ENCODE measurements at regions not wholly inside any gene's neighbourhood (a gene's known extent, or its start where the extent isn't known, plus 50 kb on each side); places are given as distances from the start of the nearest gene placed in this dataset.
"Not testable (repeated sequence)": the region's sequence is repeated elsewhere in the genome, so short reads cannot be mapped to it uniquely, and the experiment has no call there.

- H3K4me1 ChIP-seq: no peaks in the 10 kb centered on the region
- no peak overlapping the region for H3K4me3 ChIP-seq
- no peak overlapping the region for H3K27ac ChIP-seq
- H3K27me3 ChIP-seq: no peaks in the 10 kb centered on the region
- DNase-seq: no peak
- H3K36me3 ChIP-seq: no peaks in the 10 kb centered on the region
- no peaks in the 10 kb centered on the region for H3K9me3 ChIP-seq (replicated peaks)
Measured at GRCh38 chr6:78132671-78133410, 480.0 kb downstream of the MEI4 start.

- Histone ChIP-seq H3K36me3 (no peaks in the 10 kb centered on the region), H3K4me3 (no peak overlapping the region), H3K27ac (no peak overlapping the region), H3K9me3 (replicated peaks) (no peaks in the 10 kb centered on the region), H3K4me1 (no peaks in the 10 kb centered on the region), H3K27me3 (no peaks in the 10 kb centered on the region)
- DNase-seq: no peak
Measured at GRCh38 chr6:78150425-78150824, 497.6 kb downstream of the MEI4 start.

GRCh38 chr6:78153976-78154375 is 501.1 kb downstream of the MEI4 start:
- Histone ChIP-seq H3K36me3 (no peaks in the 10 kb centered on the region), H3K4me3 (no peak overlapping the region), H3K27ac (no peak overlapping the region), H3K9me3 (replicated peaks) (no peaks in the 10 kb centered on the region), H3K4me1 (no peaks in the 10 kb centered on the region), H3K27me3 (no peaks in the 10 kb centered on the region)
- DNase-seq: no peak

GRCh38 chr6:78157606-78158005 is 504.8 kb downstream of the MEI4 start:
- H3K27ac ChIP-seq: no peak overlapping the region
- no peaks in the 10 kb centered on the region for H3K4me1 ChIP-seq
- no peak for DNase-seq
- no peaks in the 10 kb centered on the region for H3K36me3 ChIP-seq
- H3K4me3 ChIP-seq: no peak overlapping the region
- H3K27me3 ChIP-seq: no peaks in the 10 kb centered on the region
- H3K9me3 ChIP-seq (replicated peaks): no peaks in the 10 kb centered on the region

GRCh38 chr6:78188891-78189290 is 536.1 kb downstream of the MEI4 start:
- Histone ChIP-seq H3K4me3 (no peak overlapping the region), H3K4me1 (no peaks in the 10 kb centered on the region), H3K27ac (no peak overlapping the region), H3K36me3 (no peaks in the 10 kb centered on the region), H3K27me3 (no peaks in the 10 kb centered on the region), H3K9me3 (replicated peaks) (no peaks in the 10 kb centered on the region)
- no peak for DNase-seq

GRCh38 chr6:78192057-78192456 is 539.2 kb downstream of the MEI4 start:
- Histone ChIP-seq H3K27ac (no peak overlapping the region), H3K9me3 (replicated peaks) (no peaks in the 10 kb centered on the region), H3K4me3 (no peak overlapping the region), H3K27me3 (no peaks in the 10 kb centered on the region), H3K4me1 (no peaks in the 10 kb centered on the region), H3K36me3 (no peaks in the 10 kb centered on the region)
- DNase-seq: no peak

- Histone ChIP-seq H3K9me3 (replicated peaks) (no peaks in the 10 kb centered on the region), H3K27ac (no peak overlapping the region)
- DNase-seq: peak in 1 of 2 experiments; percentile 2
Measured at GRCh38 chr6:78199044-78199443, 546.2 kb downstream of the MEI4 start.

GRCh38 chr6:78222226-78222625 is 569.4 kb downstream of the MEI4 start:
- DNase-seq: no peak
- H3K27ac ChIP-seq: no peak overlapping the region

More at GRCh38 chr6:78199044-78199443, 546.2 kb downstream of the MEI4 start:
- H3K4me1 ChIP-seq: no peaks in the 10 kb centered on the region
- no peaks in the 10 kb centered on the region for H3K27me3 ChIP-seq
- H3K4me3 ChIP-seq: no peak overlapping the region
- no peaks in the 10 kb centered on the region for H3K36me3 ChIP-seq

GRCh38 chr6:78231002-78231401 is 578.2 kb downstream of the MEI4 start:
- Histone ChIP-seq H3K9me3 (replicated peaks) (no peaks in the 10 kb centered on the region), H3K27me3 (no peaks in the 10 kb centered on the region), H3K27ac (no peak overlapping the region), H3K4me3 (no peak overlapping the region), H3K36me3 (no peaks in the 10 kb centered on the region), H3K4me1 (peaks cover 14% of the 10 kb centered on the region; the same call in 1 of the 2 replicates)
- DNase-seq: no peak

More at GRCh38 chr6:78222226-78222625, 569.4 kb downstream of the MEI4 start:
- Histone ChIP-seq H3K9me3 (replicated peaks) (no peaks in the 10 kb centered on the region), H3K4me3 (no peak overlapping the region), H3K36me3 (no peaks in the 10 kb centered on the region), H3K27me3 (no peaks in the 10 kb centered on the region), H3K4me1 (no peaks in the 10 kb centered on the region)

- Histone ChIP-seq H3K27ac (no peak overlapping the region), H3K9me3 (replicated peaks) (no peaks in the 10 kb centered on the region), H3K4me3 (no peak overlapping the region), H3K27me3 (no peaks in the 10 kb centered on the region), H3K4me1 (no peaks in the 10 kb centered on the region), H3K36me3 (no peaks in the 10 kb centered on the region)
- DNase-seq: peak; percentile 15 to 39
Measured at GRCh38 chr6:78243519-78243918, 590.7 kb downstream of the MEI4 start.

GRCh38 chr6:78251931-78252330 is 599.1 kb downstream of the MEI4 start:
- H3K36me3 ChIP-seq: no peaks in the 10 kb centered on the region
- no peak overlapping the region for H3K27ac ChIP-seq
- DNase-seq: no peak
- H3K9me3 ChIP-seq (replicated peaks): no peaks in the 10 kb centered on the region
- H3K4me3 ChIP-seq: no peak overlapping the region
- no peaks in the 10 kb centered on the region for H3K4me1 ChIP-seq
- H3K27me3 ChIP-seq: no peaks in the 10 kb centered on the region

- H3K36me3 ChIP-seq: no peaks in the 10 kb centered on the region
- H3K27ac ChIP-seq: no peak overlapping the region
- no peak for DNase-seq
- H3K4me1 ChIP-seq: no peaks in the 10 kb centered on the region
- no peaks in the 10 kb centered on the region for H3K27me3 ChIP-seq
- no peak overlapping the region for H3K4me3 ChIP-seq
- no peaks in the 10 kb centered on the region for H3K9me3 ChIP-seq (replicated peaks)
Measured at GRCh38 chr6:78253618-78254017, 600.8 kb downstream of the MEI4 start.

- Histone ChIP-seq H3K27me3 (no peaks in the 10 kb centered on the region), H3K9me3 (replicated peaks) (no peaks in the 10 kb centered on the region)
- no peak for DNase-seq
Measured at GRCh38 chr6:78259935-78260334, 607.1 kb downstream of the MEI4 start.

GRCh38 chr6:78260427-78260826 is 606.9 kb upstream of the IRAK1BP1 start:
- not testable (repeated sequence) for H3K27ac ChIP-seq; H3K4me3 ChIP-seq; DNase-seq; H3K9me3 ChIP-seq (replicated peaks); H3K4me1 ChIP-seq; H3K36me3 ChIP-seq; H3K27me3 ChIP-seq

More at GRCh38 chr6:78259935-78260334, 607.1 kb downstream of the MEI4 start:
- Histone ChIP-seq H3K27ac (no peak overlapping the region), H3K36me3 (no peaks in the 10 kb centered on the region), H3K4me1 (no peaks in the 10 kb centered on the region), H3K4me3 (no peak overlapping the region)

GRCh38 chr6:78268591-78269452 is 598.5 kb upstream of the IRAK1BP1 start:
- Histone ChIP-seq H3K36me3 (no peaks in the 10 kb centered on the region), H3K27ac (no peak overlapping the region), H3K4me3 (no peak overlapping the region), H3K9me3 (replicated peaks) (no peaks in the 10 kb centered on the region), H3K27me3 (no peaks in the 10 kb centered on the region), H3K4me1 (no peaks in the 10 kb centered on the region)
- DNase-seq: no peak
